Activated CD8-positive, alpha-beta memory T cell treated with anti-CD3 and anti-CD28 coated beads, Interleukin-2, amount 10 ng/mL, durations not matched to agents 7 days and 5 days (primary cell): ENCODE measurements at regions not wholly inside any gene's neighbourhood (a gene's known extent, or its start where the extent isn't known, plus 50 kb on each side); places are given as distances from the start of the nearest gene placed in this dataset.
"Not testable (repeated sequence)": the region's sequence is repeated elsewhere in the genome, so short reads cannot be mapped to it uniquely, and the experiment has no call there.

ENCODE experiments used
- ATAC-seq: fragments of 150-1000 bp; cut with Tn5 transposase; one replicate; pipeline ENCODE4 v1.10.0; 2021; ENCODE audit warnings: moderate library complexity
- CTCF ChIA-PET: fragments of 350-600 bp; sonication (Branson Sonifier 250); formaldehyde crosslinking; loops from one replicate; lab custom pipeline; 2021; ENCODE audit warnings: antibody characterized with exemption; lab: Charles Lee
- DNase-seq: peaks from one replicate; pipeline ENCODE4 v3.0.0-alpha.2; 2020
- H3K27ac Mint-ChIP-seq: one replicate; pipeline ENCODE4 v1.8.0; 2021; ENCODE audit warnings: mild to moderate bottlenecking, mixed read lengths
- H3K27me3 Mint-ChIP-seq: one replicate; pipeline ENCODE4 v1.8.0; 2021; ENCODE audit warnings: mixed read lengths
- H3K36me3 Mint-ChIP-seq: one replicate; pipeline ENCODE4 v1.8.0; 2021; ENCODE audit warnings: mild to moderate bottlenecking, mixed read lengths
- H3K4me1 Mint-ChIP-seq: one replicate; pipeline ENCODE4 v1.8.0; 2021; ENCODE audit warnings: mixed read lengths
- H3K4me3 Mint-ChIP-seq: one replicate; pipeline ENCODE4 v1.8.0; 2021; ENCODE audit warnings: mild to moderate bottlenecking, moderate library complexity, mixed read lengths
- H3K9me3 Mint-ChIP-seq: one replicate; pipeline ENCODE4 v1.8.0; 2022; ENCODE audit warnings: low read depth, mixed read lengths

GRCh38 chr11:24391167-24391566, 105.7 kb upstream of the LUZP2 start:
- Mint-ChIP-seq H3K9me3 (no peaks in the 10 kb centered on the region), H3K36me3 (no peaks in the 10 kb centered on the region), H3K27ac (no peak overlapping the region), H3K27me3 (no peaks in the 10 kb centered on the region), H3K4me1 (no peaks in the 10 kb centered on the region), H3K4me3 (no peak overlapping the region)
- CTCF ChIA-PET = no interaction called here
- ATAC-seq (no peak), DNase-seq (no peak)

GRCh38 chr11:24400059-24400665, 96.7 kb upstream of the LUZP2 start:
- H3K36me3 Mint-ChIP-seq = no peaks in the 10 kb centered on the region
- no peak overlapping the region for H3K27ac Mint-ChIP-seq
- peaks cover 15% of the 10 kb centered on the region for H3K9me3 Mint-ChIP-seq
- ATAC-seq = no peak
- H3K4me1 Mint-ChIP-seq = no peaks in the 10 kb centered on the region
- CTCF ChIA-PET = no interaction called here
- no peak for DNase-seq
- no peak overlapping the region for H3K4me3 Mint-ChIP-seq
- H3K27me3 Mint-ChIP-seq = no peaks in the 10 kb centered on the region

- Mint-ChIP-seq H3K36me3 (no peaks in the 10 kb centered on the region), H3K27me3 (no peaks in the 10 kb centered on the region), H3K9me3 (peaks cover 15% of the 10 kb centered on the region), H3K4me1 (no peaks in the 10 kb centered on the region), H3K27ac (no peak overlapping the region), H3K4me3 (no peak overlapping the region)
- DNase-seq (no peak), ATAC-seq (no peak)
- CTCF ChIA-PET = no interaction called here
These were observed 90.5 kb upstream of the LUZP2 start for GRCh38 chr11:24406389-24406788.

- no peak overlapping the region for H3K4me3 Mint-ChIP-seq
- H3K27ac Mint-ChIP-seq = no peak overlapping the region
- H3K27me3 Mint-ChIP-seq = no peaks in the 10 kb centered on the region
- H3K36me3 Mint-ChIP-seq = no peaks in the 10 kb centered on the region
- no peaks in the 10 kb centered on the region for H3K4me1 Mint-ChIP-seq
- H3K9me3 Mint-ChIP-seq = peaks cover 15% of the 10 kb centered on the region
- ATAC-seq (no peak), DNase-seq (no peak)
- CTCF ChIA-PET = no interaction called here
These were observed 89.9 kb upstream of the LUZP2 start for GRCh38 chr11:24406980-24407379.

GRCh38 chr11:24407733-24408132, 89.1 kb upstream of the LUZP2 start:
- Mint-ChIP-seq H3K4me3 (no peak overlapping the region), H3K36me3 (no peaks in the 10 kb centered on the region), H3K27me3 (no peaks in the 10 kb centered on the region), H3K27ac (no peak overlapping the region), H3K4me1 (no peaks in the 10 kb centered on the region), H3K9me3 (peaks cover 15% of the 10 kb centered on the region)
- CTCF ChIA-PET = no interaction called here
- ATAC-seq (no peak), DNase-seq (no peak)

- peaks cover 17% of the 10 kb centered on the region for H3K9me3 Mint-ChIP-seq
These were observed 88.7 kb upstream of the LUZP2 start for GRCh38 chr11:24408202-24408601.

GRCh38 chr11:24411791-24412190, 85.1 kb upstream of the LUZP2 start:
- CTCF ChIA-PET = no interaction called here
- DNase-seq (no peak), ATAC-seq (no peak)
- Mint-ChIP-seq H3K27ac (no peak overlapping the region), H3K9me3 (peaks cover 15% of the 10 kb centered on the region), H3K27me3 (no peaks in the 10 kb centered on the region), H3K4me3 (no peak overlapping the region), H3K36me3 (no peaks in the 10 kb centered on the region), H3K4me1 (no peaks in the 10 kb centered on the region)

More at GRCh38 chr11:24408202-24408601, 88.7 kb upstream of the LUZP2 start:
- CTCF ChIA-PET = no interaction called here
- no peaks in the 10 kb centered on the region for H3K4me1 Mint-ChIP-seq
- H3K4me3 Mint-ChIP-seq = no peak overlapping the region
- H3K36me3 Mint-ChIP-seq = no peaks in the 10 kb centered on the region
- H3K27me3 Mint-ChIP-seq = no peaks in the 10 kb centered on the region
- ATAC-seq (no peak), DNase-seq (no peak)
- H3K27ac Mint-ChIP-seq = no peak overlapping the region

GRCh38 chr11:24412722-24413121, 84.1 kb upstream of the LUZP2 start:
- CTCF ChIA-PET = no interaction called here
- H3K4me3 Mint-ChIP-seq = no peak overlapping the region
- no peaks in the 10 kb centered on the region for H3K27me3 Mint-ChIP-seq
- no peaks in the 10 kb centered on the region for H3K36me3 Mint-ChIP-seq
- no peaks in the 10 kb centered on the region for H3K4me1 Mint-ChIP-seq
- H3K27ac Mint-ChIP-seq = no peak overlapping the region
- DNase-seq (no peak), ATAC-seq (no peak)
- peaks cover 19% of the 10 kb centered on the region for H3K9me3 Mint-ChIP-seq

- Mint-ChIP-seq H3K36me3 (no peaks in the 10 kb centered on the region), H3K27ac (no peak overlapping the region), H3K27me3 (no peaks in the 10 kb centered on the region), H3K4me1 (no peaks in the 10 kb centered on the region), H3K9me3 (peaks cover 19% of the 10 kb centered on the region), H3K4me3 (no peak overlapping the region)
- ATAC-seq = no peak
- CTCF ChIA-PET = no interaction called here
- no peak for DNase-seq
These were observed 83.5 kb upstream of the LUZP2 start for GRCh38 chr11:24413391-24413790.

GRCh38 chr11:24415955-24416636, 80.8 kb upstream of the LUZP2 start:
- H3K27me3 Mint-ChIP-seq, H3K4me1 Mint-ChIP-seq, CTCF ChIA-PET, H3K36me3 Mint-ChIP-seq, H3K4me3 Mint-ChIP-seq, H3K27ac Mint-ChIP-seq, DNase-seq, ATAC-seq: not testable (repeated sequence)
- peaks cover 16% of the 10 kb centered on the region for H3K9me3 Mint-ChIP-seq

GRCh38 chr11:24421766-24422165, 75.1 kb upstream of the LUZP2 start:
- Mint-ChIP-seq H3K27ac (no peak overlapping the region), H3K4me3 (no peak overlapping the region), H3K4me1 (no peaks in the 10 kb centered on the region), H3K36me3 (no peaks in the 10 kb centered on the region), H3K27me3 (no peaks in the 10 kb centered on the region), H3K9me3 (peaks cover 5% of the 10 kb centered on the region)
- CTCF ChIA-PET = no interaction called here
- DNase-seq (no peak), ATAC-seq (no peak)

GRCh38 chr11:24422376-24422775, 74.5 kb upstream of the LUZP2 start:
- no peak overlapping the region for H3K4me3 Mint-ChIP-seq
- H3K4me1 Mint-ChIP-seq = no peaks in the 10 kb centered on the region
- DNase-seq (no peak), ATAC-seq (no peak)
- peaks cover 2% of the 10 kb centered on the region for H3K9me3 Mint-ChIP-seq
- CTCF ChIA-PET = no interaction called here
- H3K36me3 Mint-ChIP-seq = no peaks in the 10 kb centered on the region
- no peak overlapping the region for H3K27ac Mint-ChIP-seq
- no peaks in the 10 kb centered on the region for H3K27me3 Mint-ChIP-seq

- CTCF ChIA-PET = no interaction called here
- no peaks in the 10 kb centered on the region for H3K27me3 Mint-ChIP-seq
- ATAC-seq (no peak), DNase-seq (no peak)
- no peaks in the 10 kb centered on the region for H3K4me1 Mint-ChIP-seq
- H3K27ac Mint-ChIP-seq = no peak overlapping the region
- no peaks in the 10 kb centered on the region for H3K36me3 Mint-ChIP-seq
- H3K4me3 Mint-ChIP-seq = no peak overlapping the region
- H3K9me3 Mint-ChIP-seq = peaks cover 6% of the 10 kb centered on the region
These were observed 59.7 kb upstream of the LUZP2 start for GRCh38 chr11:24437123-24437522.
